HUES64 (cell line): ENCODE measurements at regions not wholly inside any gene's neighbourhood (a gene's known extent, or its start where the extent isn't known, plus 50 kb on each side); places are given as distances from the start of the nearest gene placed in this dataset.
"Not testable (repeated sequence)": the region's sequence is repeated elsewhere in the genome, so short reads cannot be mapped to it uniquely, and the experiment has no call there.

Source experiments
- H3K27ac ChIP-seq: 2 replicates; pipeline ENCODE4 v1.7.0; 2013; ENCODE audit warnings: low read depth, low read length, inconsistent platforms
- H3K27me3 ChIP-seq: 2 replicates; pipeline ENCODE4 v1.6.1; 2013; ENCODE audit warnings: mild to moderate bottlenecking, low read length; ENCODE audit not compliant: insufficient read depth
- H3K36me3 ChIP-seq: 2 replicates; pipeline ENCODE4 v1.6.1; 2013; ENCODE audit warnings: mild to moderate bottlenecking, low read length; ENCODE audit not compliant: insufficient read depth
- H3K4me1 ChIP-seq: 2 replicates; pipeline ENCODE4 v1.6.1; 2013; ENCODE audit warnings: mild to moderate bottlenecking, low read length, moderate library complexity; ENCODE audit not compliant: insufficient read depth
- H3K4me3 ChIP-seq: 2 replicates; pipeline ENCODE4 v1.5.1; 2013; ENCODE audit warnings: mild to moderate bottlenecking, low read length, moderate library complexity
- H3K9ac ChIP-seq: 2 replicates; pipeline ENCODE4 v1.6.1; 2013; ENCODE audit warnings: mild to moderate bottlenecking, low read depth, low read length
- H3K9me3 ChIP-seq: 2 replicates; pipeline ENCODE4 v1.6.1; 2013; ENCODE audit warnings: low read depth, low read length; ENCODE audit not compliant: insufficient read depth
- WGBS: fragments of 150-250, 120-280 bp; methylation state at CpG from one replicate; pipeline ENCODE4 v1.1.7; 2013; ENCODE audit warnings: missing lambda C conversion rate; 5-methylcytosine and 5-hydroxymethylcytosine counted together

DNA sequence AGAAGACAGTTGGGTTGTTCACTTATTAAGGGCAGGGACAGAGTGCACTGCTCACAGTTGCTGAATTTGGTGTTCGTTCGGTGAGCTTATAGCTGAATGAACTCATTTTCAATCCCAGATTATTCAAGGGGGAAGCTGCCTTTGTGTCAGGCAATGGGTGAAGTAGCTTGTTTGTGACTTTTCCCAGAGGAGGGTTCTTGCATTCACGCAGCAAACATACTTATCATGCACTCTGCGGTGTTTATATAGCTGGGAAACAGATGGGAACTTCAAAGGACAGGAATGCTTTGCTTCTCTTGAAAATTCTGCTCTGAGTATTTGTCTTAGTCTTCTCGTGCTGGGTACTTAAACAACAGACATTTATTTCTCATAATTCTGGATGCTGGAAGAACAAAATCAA, 64.7 kb upstream of the ABCA1 start:
- no peak overlapping the region for H3K4me3 ChIP-seq
- 64% methylated on average over 5 of the region's 5 CpGs for WGBS
- H3K36me3 ChIP-seq, result no peaks in the 10 kb centered on the region
- no peak overlapping the region for H3K9ac ChIP-seq
- peaks cover 35% of the 10 kb centered on the region for H3K27me3 ChIP-seq
- H3K27ac ChIP-seq, result peak overlapping the region; percentile 90; the same call in 1 of the 2 replicates
- H3K4me1 ChIP-seq, result peaks cover 37% of the 10 kb centered on the region
- H3K9me3 ChIP-seq, result no peaks in the 10 kb centered on the region

DNA sequence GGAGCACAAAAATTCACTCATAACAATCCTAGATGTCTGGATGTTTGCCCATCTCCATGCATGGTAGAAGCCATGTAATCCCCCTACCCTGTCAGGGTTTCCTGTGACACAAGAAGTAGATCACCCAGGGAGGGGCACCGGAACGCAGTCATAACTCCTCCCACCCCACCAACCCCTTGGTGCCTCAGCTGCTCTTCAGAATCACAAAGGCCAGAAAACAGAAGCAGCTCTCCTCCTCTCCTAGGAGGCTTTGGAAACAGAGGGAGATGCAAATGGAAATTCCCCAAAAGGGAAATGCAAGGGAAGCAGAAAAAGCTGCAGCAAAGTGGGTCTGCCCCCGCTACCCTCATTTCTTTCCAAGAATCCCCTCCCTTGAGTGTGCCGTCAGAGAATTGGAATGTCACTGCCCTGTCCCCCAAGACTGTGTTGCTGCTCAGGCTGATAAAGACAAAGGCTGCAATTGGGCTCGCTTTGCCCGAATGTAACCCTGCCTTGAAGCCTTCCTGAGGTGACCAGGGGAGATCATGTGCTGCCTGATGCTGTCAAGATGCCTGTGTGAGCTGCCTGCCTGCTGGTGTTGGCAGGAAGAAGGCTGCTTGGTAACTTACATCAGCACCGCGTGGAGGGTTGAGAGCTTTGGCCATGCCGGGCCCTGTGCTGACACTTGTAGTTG, 65.5 kb upstream of the ABCA1 start:
- Histone ChIP-seq H3K27me3 (peaks cover 35% of the 10 kb centered on the region), H3K36me3 (no peaks in the 10 kb centered on the region), H3K27ac (peak overlapping the region; percentile 90), H3K9me3 (no peaks in the 10 kb centered on the region), H3K9ac (peak overlapping the region; percentile 63), H3K4me3 (peak overlapping the region; percentile 32), H3K4me1 (peaks cover 44% of the 10 kb centered on the region)
- WGBS, result 5% methylated on average over 9 of the region's 9 CpGs

DNA sequence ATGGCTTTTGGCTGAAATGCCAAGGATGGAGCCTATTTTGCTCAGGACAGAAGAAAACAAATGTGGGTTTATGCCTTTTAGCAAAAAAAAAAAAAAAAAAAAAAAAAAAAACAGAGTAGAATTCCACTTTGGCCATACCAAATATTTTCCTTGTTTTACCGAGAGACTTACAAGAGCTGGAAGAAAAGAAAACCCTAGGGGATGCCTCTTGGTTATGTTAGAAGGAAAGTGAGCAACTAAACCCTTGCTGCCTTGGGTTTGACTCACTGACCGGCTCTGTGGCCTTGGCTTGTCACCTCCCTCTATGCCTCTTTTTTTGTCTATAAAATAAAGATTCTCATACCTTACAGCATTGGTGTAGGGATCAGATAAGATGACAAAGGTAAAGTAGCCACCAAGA, 69.6 kb upstream of the ABCA1 start:
- Histone ChIP-seq H3K36me3 (no peaks in the 10 kb centered on the region), H3K27ac (no peak overlapping the region), H3K9me3 (no peaks in the 10 kb centered on the region), H3K27me3 (peaks cover under 1% of the 10 kb centered on the region; the same call in 1 of the 2 replicates), H3K9ac (no peak overlapping the region), H3K4me3 (no peak overlapping the region), H3K4me1 (peaks cover 30% of the 10 kb centered on the region)
- WGBS, result 50% methylated on average over 1 of the region's 2 CpGs

DNA sequence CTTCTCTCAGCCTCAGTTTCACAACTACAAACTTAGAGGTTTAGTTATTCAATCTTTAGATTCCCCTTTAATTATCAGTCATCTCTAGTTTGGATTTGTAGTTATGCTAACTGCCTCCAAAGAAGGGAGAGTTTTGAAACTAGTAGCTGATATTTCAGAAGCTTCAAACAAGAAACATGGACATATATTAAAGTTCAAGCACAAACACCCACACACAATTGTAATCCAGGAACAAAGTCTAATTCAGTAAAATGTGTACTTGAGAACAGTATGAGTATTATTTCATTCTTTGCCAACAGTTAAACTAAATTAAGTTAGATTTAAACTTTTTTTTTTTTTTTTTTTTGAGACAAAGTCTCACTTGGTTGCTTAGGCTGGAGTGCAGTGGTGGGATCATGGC, 71.2 kb upstream of the ABCA1 start:
- Histone ChIP-seq H3K4me3 (no peak overlapping the region), H3K27ac (no peak overlapping the region), H3K4me1 (peaks cover 19% of the 10 kb centered on the region), H3K9ac (no peak overlapping the region), H3K36me3 (no peaks in the 10 kb centered on the region), H3K27me3 (no peaks in the 10 kb centered on the region), H3K9me3 (no peaks in the 10 kb centered on the region)

DNA sequence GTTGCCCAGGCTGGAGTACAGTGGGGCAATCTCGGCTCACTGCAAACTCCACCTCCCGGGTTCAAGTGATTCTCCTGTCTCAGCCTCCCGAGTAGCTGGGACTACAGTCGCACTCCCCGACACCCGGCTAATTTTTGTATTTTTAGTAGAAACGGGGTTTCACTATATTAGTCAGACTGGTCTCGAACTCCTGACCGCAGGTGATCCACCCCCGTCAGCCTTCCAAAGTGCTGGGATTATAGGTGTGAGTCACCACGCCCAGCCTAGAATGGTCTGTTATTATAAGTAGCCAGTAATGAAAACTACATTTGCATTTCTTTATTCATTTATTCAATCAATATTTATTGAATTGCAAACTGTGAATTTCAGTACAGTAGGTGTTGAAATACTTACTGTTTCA, 72.6 kb upstream of the ABCA1 start:
- not testable (repeated sequence) for H3K9ac ChIP-seq, H3K4me3 ChIP-seq, H3K9me3 ChIP-seq, H3K27me3 ChIP-seq, H3K36me3 ChIP-seq, H3K27ac ChIP-seq
- 93% methylated on average over 11 of the region's 11 CpGs for WGBS
- H3K4me1 ChIP-seq, result peaks cover 16% of the 10 kb centered on the region; the same call in 1 of the 2 replicates

DNA sequence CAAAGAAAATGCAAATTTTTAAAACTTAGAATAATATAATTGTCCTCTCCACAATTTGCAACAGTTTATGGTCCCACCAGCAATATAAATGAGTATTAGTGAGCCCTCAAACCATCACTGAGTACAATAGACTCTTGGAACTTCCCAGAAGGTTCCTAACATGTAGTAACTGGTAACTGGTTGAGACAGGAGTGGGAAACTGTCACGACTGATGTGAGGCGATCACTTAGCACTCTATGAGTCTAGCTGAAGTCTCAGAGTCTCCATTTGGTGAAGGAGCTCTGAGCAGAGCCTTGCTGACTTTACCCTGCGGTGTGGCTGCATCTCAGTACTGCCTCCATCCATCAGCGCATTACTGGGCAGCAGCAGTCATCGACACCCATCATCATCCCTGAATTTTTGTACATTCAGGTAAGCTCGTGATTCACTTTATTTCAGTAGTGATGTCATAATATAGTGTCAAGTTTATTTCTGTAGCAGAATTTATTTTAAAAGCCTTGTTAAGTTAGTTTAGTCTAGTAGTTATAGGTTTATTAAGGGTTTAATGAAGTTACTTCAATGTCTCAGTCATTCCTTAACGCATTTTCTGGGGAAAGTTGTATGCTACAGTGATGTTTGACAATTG, 76.6 kb upstream of the ABCA1 start:
- no peaks in the 10 kb centered on the region for H3K9me3 ChIP-seq
- H3K4me3 ChIP-seq, result no peak overlapping the region
- no peaks in the 10 kb centered on the region for H3K4me1 ChIP-seq
- 90% methylated on average over 7 of the region's 7 CpGs for WGBS
- H3K36me3 ChIP-seq, result no peaks in the 10 kb centered on the region
- H3K27ac ChIP-seq, result no peak overlapping the region
- no peak overlapping the region for H3K9ac ChIP-seq
- H3K27me3 ChIP-seq, result no peaks in the 10 kb centered on the region

DNA sequence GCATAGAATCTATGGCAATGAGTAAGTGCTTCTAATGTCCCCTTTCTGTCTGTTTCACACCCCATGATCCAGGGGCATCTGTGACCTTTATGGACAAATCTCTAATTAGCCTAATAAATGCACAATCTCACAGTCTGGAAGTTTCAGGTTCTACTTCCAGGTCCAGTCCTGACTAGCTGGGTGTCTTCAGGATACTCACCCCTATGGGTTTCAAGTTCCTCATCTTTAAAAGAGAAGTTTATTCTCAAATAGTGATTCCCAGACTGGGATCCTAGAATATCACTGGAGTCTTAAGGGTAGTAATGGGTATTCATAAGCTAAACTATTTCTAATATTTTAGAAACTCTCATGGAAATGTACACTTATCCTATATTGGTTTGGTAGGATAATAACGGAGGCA, 77.2 kb upstream of the ABCA1 start:
- H3K27ac ChIP-seq, result no peak overlapping the region
- no peaks in the 10 kb centered on the region for H3K9me3 ChIP-seq
- H3K4me1 ChIP-seq, result no peaks in the 10 kb centered on the region
- H3K27me3 ChIP-seq, result no peaks in the 10 kb centered on the region
- H3K4me3 ChIP-seq, result no peak overlapping the region
- no peaks in the 10 kb centered on the region for H3K36me3 ChIP-seq
- whole genome bisulfite sequencing, result no CpG with 5 or more reads among the region's 1 CpG
- no peak overlapping the region for H3K9ac ChIP-seq

DNA sequence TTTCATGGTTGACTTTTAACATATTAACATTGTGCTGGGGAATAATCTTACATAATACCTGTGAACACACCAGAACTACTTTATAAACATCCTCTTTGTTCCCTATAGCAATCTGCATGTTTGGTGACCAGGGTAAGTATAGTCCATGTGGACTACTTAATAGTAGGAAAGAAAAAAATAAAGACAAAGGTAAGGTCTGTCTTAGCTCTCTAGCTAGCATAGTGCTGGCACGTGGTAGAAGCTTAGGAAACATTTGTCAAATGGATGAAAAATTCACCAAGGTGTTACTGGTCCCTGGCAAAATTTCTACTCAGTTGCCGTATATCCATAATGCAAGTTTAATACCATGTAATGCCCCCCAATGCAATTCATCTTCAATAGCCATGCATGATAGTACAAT, 78.6 kb upstream of the ABCA1 start:
- Histone ChIP-seq H3K9me3 (no peaks in the 10 kb centered on the region), H3K36me3 (no peaks in the 10 kb centered on the region), H3K4me1 (no peaks in the 10 kb centered on the region), H3K27me3 (no peaks in the 10 kb centered on the region), H3K27ac (no peak overlapping the region), H3K4me3 (no peak overlapping the region), H3K9ac (no peak overlapping the region)
- WGBS, result 93% methylated on average over 2 of the region's 2 CpGs

DNA sequence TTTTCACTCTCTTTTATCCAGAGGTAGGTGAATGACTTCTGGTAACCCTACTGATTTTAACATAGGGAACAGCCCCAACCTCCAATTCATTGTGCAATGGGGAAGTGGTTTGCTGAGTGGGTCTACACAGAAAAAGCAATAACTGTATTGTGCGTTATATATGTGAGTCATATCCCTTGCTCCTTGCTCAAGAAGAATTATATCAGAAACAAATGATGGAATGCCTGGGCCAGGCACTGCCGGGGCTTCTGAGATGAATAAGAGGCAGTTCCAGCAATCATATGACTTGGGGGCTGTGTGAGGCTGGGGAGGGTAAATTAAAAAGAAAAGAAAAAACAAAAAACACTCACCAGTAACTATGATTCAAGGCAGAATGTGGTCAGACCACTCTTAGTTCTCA, 79.2 kb upstream of the ABCA1 start:
- no peaks in the 10 kb centered on the region for H3K36me3 ChIP-seq
- no peak overlapping the region for H3K27ac ChIP-seq
- no peak overlapping the region for H3K4me3 ChIP-seq
- H3K4me1 ChIP-seq, result no peaks in the 10 kb centered on the region
- H3K9me3 ChIP-seq, result no peaks in the 10 kb centered on the region
- no peak overlapping the region for H3K9ac ChIP-seq
- WGBS, result 87% methylated on average over 2 of the region's 2 CpGs
- no peaks in the 10 kb centered on the region for H3K27me3 ChIP-seq

DNA sequence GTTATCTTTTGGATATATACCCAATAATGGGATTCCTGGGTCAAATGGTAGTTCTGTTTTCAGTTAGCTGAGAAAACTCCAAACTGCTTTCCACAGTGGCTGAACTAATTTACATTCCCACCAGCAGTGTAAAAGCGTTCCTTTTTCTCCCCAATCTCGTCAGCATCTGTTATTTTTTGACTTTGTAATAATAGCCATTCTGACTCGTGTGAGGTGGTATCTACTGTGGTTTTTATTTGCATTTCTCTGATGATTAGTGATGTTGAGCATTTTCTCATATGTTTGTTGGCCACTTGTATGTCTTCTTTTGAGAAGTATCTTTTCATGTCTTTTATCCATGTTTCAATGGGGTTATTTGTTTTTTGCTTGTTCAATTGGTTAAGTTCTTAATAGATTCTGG, 82.1 kb upstream of the ABCA1 start:
- not testable (repeated sequence) for H3K4me3 ChIP-seq, H3K36me3 ChIP-seq, H3K9me3 ChIP-seq, H3K9ac ChIP-seq, H3K4me1 ChIP-seq, H3K27ac ChIP-seq, H3K27me3 ChIP-seq
- 90% methylated on average over 3 of the region's 3 CpGs for WGBS

DNA sequence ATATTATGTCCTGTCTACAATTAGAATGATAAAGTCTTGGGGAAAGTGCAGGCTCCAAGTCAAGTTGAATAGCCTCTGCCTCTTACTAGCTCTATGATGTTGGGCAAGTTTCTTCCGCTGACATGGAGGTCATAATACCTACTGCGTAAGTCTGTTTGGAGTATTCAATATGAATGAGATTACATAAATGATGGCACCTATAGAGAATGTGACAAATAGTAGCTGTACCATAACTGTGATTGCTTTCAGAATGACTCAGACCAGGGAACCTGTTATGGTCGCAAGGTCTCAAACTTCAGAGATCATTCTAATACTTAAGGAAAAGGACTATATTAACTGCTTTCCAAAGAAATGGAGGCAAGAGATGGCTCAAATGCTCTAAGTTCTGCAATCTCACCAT, 94.0 kb upstream of the ABCA1 start:
- no peaks in the 10 kb centered on the region for H3K9me3 ChIP-seq
- H3K4me3 ChIP-seq, result no peak overlapping the region
- 99% methylated on average over 3 of the region's 3 CpGs for WGBS
- H3K36me3 ChIP-seq, result no peaks in the 10 kb centered on the region
- no peaks in the 10 kb centered on the region for H3K4me1 ChIP-seq
- no peak overlapping the region for H3K27ac ChIP-seq
- H3K27me3 ChIP-seq, result no peaks in the 10 kb centered on the region
- H3K9ac ChIP-seq, result no peak overlapping the region

DNA sequence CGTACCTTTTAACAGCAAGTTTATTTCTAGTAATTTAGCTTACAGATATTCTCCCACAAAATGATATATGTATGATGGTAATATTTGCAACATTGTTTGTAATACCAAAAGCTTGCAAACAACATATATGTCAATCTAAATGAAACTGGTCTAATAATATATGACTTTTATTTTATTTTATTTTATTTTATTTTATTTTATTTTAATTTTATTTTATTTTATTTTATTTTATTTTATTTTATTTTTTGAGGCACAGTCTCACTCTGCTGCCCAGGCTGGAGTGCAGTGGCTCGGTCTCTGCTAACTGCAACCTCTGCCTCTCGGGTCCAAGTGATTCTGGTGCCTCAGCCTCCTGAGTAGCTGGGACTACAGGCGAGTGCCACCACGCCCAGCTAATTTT, 94.6 kb upstream of the ABCA1 start:
- WGBS, result 91% methylated on average over 4 of the region's 5 CpGs
- not testable (repeated sequence) for H3K9ac ChIP-seq, H3K4me3 ChIP-seq, H3K36me3 ChIP-seq, H3K4me1 ChIP-seq, H3K9me3 ChIP-seq, H3K27me3 ChIP-seq, H3K27ac ChIP-seq
